ENCODE measurements at regions not wholly inside any gene's neighbourhood (a gene's known extent, or its start where the extent isn't known, plus 50 kb on each side); places are given as distances from the start of the nearest gene placed in this dataset.

GRCh38 chr1:177571076-177571475 lies 398.8 kb downstream of the SEC16B start:
- no peak for DNase-seq

DNA sequence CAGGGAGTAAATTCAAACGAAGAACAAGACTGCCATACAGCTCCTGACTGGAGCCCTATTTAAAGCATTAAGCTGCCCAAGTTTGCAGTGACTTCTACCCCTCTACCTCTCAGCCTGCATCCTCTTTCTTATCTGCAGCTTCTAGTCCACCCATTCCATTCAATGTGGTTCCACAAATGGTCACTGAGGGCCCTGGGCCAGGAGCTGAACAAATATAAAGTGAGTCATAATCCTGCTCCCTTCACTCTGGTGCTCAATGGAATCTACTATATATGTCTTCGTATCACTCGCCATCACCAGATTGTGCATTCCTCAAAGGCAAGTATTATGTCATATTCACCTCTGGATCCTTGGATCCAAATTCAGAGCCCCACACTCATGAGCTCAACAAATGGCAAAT lies 398.7 kb downstream of the BRINP2 start:
- no peak for DNase-seq

- DNase-seq = no peak
These were observed 397.9 kb downstream of the BRINP2 start for GRCh38 chr1:177568622-177569021.

DNA sequence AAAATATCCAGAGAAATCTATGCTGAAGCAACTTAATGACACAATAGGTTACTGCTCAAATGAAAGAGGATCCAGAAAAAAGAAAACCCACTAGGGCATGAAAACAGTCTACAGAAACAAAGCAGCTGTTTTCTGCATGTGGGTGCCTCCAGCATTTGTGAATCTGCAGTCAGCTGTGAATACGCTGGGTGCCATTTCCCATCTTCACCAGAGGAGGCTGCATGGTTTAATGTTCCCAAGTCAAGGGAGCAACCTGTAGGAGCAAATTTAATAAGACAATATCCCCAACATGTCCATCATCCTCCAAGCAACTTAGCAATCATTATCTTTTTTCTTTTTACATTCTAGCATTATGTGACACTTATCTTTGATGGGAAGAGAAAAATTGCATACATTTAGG lies 396.6 kb downstream of the BRINP2 start:
- DNase-seq = no peak

- no peak for DNase-seq
These were observed 395.7 kb downstream of the BRINP2 start for GRCh38 chr1:177566495-177566894.

- DNase-seq = no peak
These were observed 390.7 kb downstream of the BRINP2 start for GRCh38 chr1:177561436-177561835.

- no peak for DNase-seq
These were observed 387.6 kb downstream of the BRINP2 start for GRCh38 chr1:177558372-177558771.

DNA sequence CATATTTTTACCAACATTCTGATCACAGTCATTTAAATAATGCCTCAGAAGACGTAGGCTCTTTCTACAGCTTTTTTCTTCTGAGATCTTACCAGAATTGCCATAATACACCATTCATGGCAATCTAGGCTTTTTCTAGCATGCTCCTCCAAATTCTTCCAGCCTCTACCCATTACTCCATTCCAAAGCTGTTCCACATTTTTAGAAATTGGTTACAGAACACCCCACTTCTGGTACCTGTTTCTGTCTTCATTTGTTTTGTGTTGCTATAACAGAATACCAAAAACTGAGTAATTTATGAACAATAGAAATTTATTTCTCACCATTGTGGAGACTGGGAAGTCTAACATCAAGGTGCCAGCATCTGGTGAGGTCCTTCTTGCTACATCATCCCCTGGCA lies 385.4 kb downstream of the BRINP2 start:
- DNase-seq = no peak

- no peak for DNase-seq
These were observed 376.4 kb downstream of the BRINP2 start for GRCh38 chr1:177547200-177547599.

GRCh38 chr1:177546346-177546745 lies 375.6 kb downstream of the BRINP2 start:
- no peak for DNase-seq

DNA sequence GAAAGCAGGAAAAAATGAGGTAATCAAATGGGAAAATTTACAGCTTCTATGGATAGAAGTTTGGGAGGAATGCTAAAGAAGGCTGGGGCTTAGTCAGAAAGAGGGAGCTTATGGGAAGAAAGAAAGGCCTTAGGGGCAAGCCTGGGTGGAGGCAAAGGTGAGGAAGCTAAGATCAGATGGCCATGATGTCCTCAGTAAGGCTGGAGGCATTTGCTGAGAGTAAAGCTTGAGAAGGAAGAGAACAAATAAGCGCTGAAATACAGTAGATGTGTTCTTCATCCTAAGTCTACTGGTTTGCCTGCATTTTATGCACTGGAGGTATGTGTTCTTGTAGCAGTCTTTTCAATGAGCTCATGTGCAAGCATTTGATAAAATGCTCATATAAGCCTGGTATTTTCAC lies 355.4 kb downstream of the BRINP2 start:
- no peak for DNase-seq

GRCh38 chr1:177525176-177525575 lies 354.4 kb downstream of the BRINP2 start:
- DNase-seq = no peak

GRCh38 chr1:177517546-177517945 lies 346.8 kb downstream of the BRINP2 start:
- DNase-seq = no peak

DNA sequence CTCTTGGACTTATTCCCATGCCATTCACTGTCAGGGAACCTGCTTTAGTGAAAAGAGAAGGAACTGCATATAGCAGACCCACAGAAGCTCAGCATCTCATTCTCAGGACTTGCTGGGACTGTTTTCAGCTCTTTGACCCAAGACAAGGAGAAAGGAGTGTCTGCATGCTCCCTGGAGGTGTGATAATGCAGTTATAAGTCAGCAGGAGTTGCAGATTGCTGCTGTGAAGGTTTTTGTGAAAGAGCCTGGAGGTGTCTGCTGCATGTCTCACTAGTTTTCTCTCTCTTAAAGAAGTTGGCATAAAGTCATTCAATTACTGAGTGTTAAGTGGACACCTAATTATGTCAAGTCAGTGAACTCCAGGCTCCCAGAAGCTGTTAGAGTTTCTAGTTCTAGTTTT lies 343.4 kb downstream of the BRINP2 start:
- DNase-seq = no peak

GRCh38 chr1:177511036-177511435 lies 340.3 kb downstream of the BRINP2 start:
- no peak for DNase-seq

DNA sequence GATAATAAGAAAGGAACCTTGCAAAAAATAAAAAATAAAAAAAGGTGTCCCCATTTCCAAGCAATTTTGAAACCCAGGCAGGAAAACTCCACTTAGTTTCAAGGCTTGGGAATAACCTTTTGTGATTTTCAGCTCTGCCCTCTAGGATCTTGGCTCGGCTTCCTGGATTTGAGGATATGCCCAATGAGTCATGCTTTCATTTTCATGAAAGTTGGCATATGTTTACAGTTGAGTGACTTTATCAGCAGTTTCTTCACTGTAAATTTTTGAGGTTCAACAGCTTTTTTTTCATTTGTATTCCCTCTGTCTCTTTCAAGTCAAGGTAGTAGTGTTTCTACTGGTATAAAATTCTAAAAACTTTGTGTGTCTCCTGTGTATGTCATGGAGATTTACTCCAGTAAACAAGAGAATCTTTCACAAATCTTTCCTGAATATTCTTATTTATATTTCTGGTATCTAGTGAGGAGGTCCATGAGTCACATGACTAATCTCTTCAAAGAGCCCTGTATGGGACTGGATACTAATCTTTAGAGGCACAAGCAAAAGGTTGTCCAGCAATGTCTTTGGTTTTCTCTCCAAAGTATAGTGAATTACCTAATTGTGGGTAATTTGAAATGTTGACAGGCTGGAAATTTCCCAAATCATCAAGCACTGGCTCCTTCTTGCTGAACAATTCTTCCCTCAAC lies 335.3 kb downstream of the BRINP2 start:
- no peak for DNase-seq

DNA sequence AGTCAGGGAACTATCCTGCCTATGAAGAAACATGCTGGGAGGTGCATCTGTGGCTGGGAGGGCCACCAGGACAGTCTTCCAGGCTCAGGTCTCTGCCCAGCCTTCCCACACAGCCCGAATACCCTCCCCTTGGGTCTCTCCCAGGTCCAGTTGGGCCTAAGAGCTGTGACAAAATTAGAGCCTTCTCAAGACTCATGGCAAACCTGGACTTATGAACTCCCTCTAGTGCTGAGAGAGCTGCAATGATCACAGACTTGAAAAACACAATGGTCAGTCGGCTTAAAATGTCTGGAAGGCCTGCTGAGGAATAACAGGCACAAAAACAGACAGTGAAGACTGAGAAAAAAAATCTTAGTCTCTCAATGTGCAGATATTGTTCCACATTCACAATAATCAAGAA lies 325.1 kb downstream of the BRINP2 start:
- no peak for DNase-seq

- no peak for DNase-seq
These were observed 320.0 kb downstream of the BRINP2 start for GRCh38 chr1:177490786-177491185.

- DNase-seq = no peak
These were observed 319.4 kb downstream of the BRINP2 start for GRCh38 chr1:177490036-177490639.

- DNase-seq = no peak
These were observed 318.0 kb downstream of the BRINP2 start for GRCh38 chr1:177488722-177489121.

- DNase-seq = no peak
These were observed 316.7 kb downstream of the BRINP2 start for GRCh38 chr1:177487481-177487880.

GRCh38 chr1:177480741-177481305 lies 310.1 kb downstream of the BRINP2 start:
- DNase-seq = no peak

- no peak for DNase-seq
These were observed 308.8 kb downstream of the BRINP2 start for GRCh38 chr1:177479600-177479999.

GRCh38 chr1:177476676-177477075 lies 305.9 kb downstream of the BRINP2 start:
- DNase-seq = no peak
